BJ (cell line): ENCODE measurements at regions not wholly inside any gene's neighbourhood (a gene's known extent, or its start where the extent isn't known, plus 50 kb on each side); places are given as distances from the start of the nearest gene placed in this dataset.

Experiments
- CTCF ChIA-PET: fragments of 350-600 bp; formaldehyde crosslinking; extraction: SDS; loops from one replicate; lab custom pipeline; 2021; ENCODE audit warnings: antibody characterized with exemption, inconsistent platforms; lab: Yijun Ruan, JAX
- POLR2A ChIA-PET: fragments of 300-600 bp; sonication (Branson Sonifier 250); formaldehyde crosslinking; extraction: SDS; loops from one replicate; lab custom pipeline; 2021; ENCODE audit warnings: antibody characterized with exemption; lab: Charles Lee
- DNase-seq: peaks from one replicate; pipeline ENCODE4 v3.0.0-alpha.2; 2011; ENCODE audit warnings: low read depth
- H3K27me3 ChIP-seq: 2 replicates; pipeline ENCODE4 v1.6.0; 2011; ENCODE audit warnings: low read length; ENCODE audit not compliant: control insufficient read depth, insufficient read depth
- H3K36me3 ChIP-seq: 2 replicates; pipeline ENCODE4 v1.5.1; 2011; ENCODE audit warnings: low read length; ENCODE audit not compliant: control insufficient read depth, insufficient read depth
- H3K4me3 ChIP-seq: 2 replicates; pipeline ENCODE4 v1.5.1; 2011; ENCODE audit warnings: low read depth, mild to moderate bottlenecking, control low read depth, low read length
- CTCF ChIP-seq: IDR thresholded peaks from 2 replicates; pipeline ENCODE4 v1.5.1; 2011; ENCODE audit warnings: low read depth, mild to moderate bottlenecking, control low read depth, inconsistent platforms, low read length, moderate library complexity; ENCODE audit not compliant: insufficient read depth

GRCh38 chrX:112137276-112137675, 54.7 kb upstream of the TRPC5 start:
- no peaks in the 10 kb centered on the region for H3K27me3 ChIP-seq
- no peak for TF ChIP-seq CTCF
- CTCF ChIA-PET: no interaction called here
- H3K4me3 ChIP-seq: no peak overlapping the region
- POLR2A ChIA-PET: no interaction called here
- no peaks in the 10 kb centered on the region for H3K36me3 ChIP-seq
- no peak for DNase-seq
